CD4-positive, alpha-beta memory T cell (primary cell): ENCODE measurements at regions not wholly inside any gene's neighbourhood (a gene's known extent, or its start where the extent isn't known, plus 50 kb on each side); places are given as distances from the start of the nearest gene placed in this dataset.

Source experiments
- CTCF ChIA-PET: fragments of 350-600 bp; sonication (Branson Sonifier 250); formaldehyde crosslinking; loops from one replicate; lab custom pipeline; 2021; ENCODE audit warnings: inconsistent platforms; ENCODE audit not compliant: partially characterized antibody; lab: Charles Lee
- POLR2A ChIA-PET: fragments of 350-600 bp; sonication (Branson Sonifier 250); formaldehyde crosslinking; loops from one replicate; lab custom pipeline; 2021; ENCODE audit not compliant: partially characterized antibody; lab: Charles Lee
- DNase-seq, 5 donors: peaks; one replicate each; pipeline versions ENCODE4 v3.0.0 to v3.0.0-alpha.2; 2020 to 2022; ENCODE audit warnings: mixed read lengths in 1 of 5
- H3K27ac ChIP-seq: one replicate; pipeline ENCODE4 v1.7.0; 2013; ENCODE audit warnings: low read depth, low read length
- H3K27me3 ChIP-seq: 2 replicates; pipeline ENCODE4 v1.7.0; 2013; ENCODE audit warnings: mild to moderate bottlenecking, low read length, moderate library complexity; ENCODE audit not compliant: insufficient read depth
- H3K36me3 ChIP-seq: 2 replicates; pipeline ENCODE4 v1.7.0; 2013; ENCODE audit warnings: mild to moderate bottlenecking, low read length, moderate library complexity; ENCODE audit not compliant: insufficient read depth
- H3K4me1 ChIP-seq: 2 replicates; pipeline ENCODE4 v1.7.0; 2013; ENCODE audit warnings: mild to moderate bottlenecking, low read length, moderate library complexity; ENCODE audit not compliant: insufficient read depth
- H3K4me3 ChIP-seq, 2 donors: one replicate each; pipeline ENCODE4 v1.7.0; 2013; ENCODE audit warnings: low read length in 2 of 2, mild to moderate bottlenecking in 1 of 2
- H3K9me3 ChIP-seq, 2 donors: one replicate each; pipeline ENCODE4 v1.7.0; 2013; ENCODE audit warnings: low read length in 2 of 2, control low read depth in 1 of 2; ENCODE audit not compliant: control insufficient read depth in 1 of 2
- H3K27ac Mint-ChIP-seq, 7 donors: one replicate each; pipeline ENCODE4 v1.8.0; 2020 to 2021; ENCODE audit warnings: mixed read lengths in 7 of 7, mild to moderate bottlenecking in 6 of 7, inconsistent platforms in 3 of 7, moderate library complexity in 3 of 7
- H3K27me3 Mint-ChIP-seq, 2 donors: one replicate each; pipeline ENCODE4 v1.8.0; 2020 to 2021; ENCODE audit warnings: mixed read lengths in 2 of 2
- H3K36me3 Mint-ChIP-seq, 2 donors: one replicate each; pipeline ENCODE4 v1.8.0; 2020 to 2021; ENCODE audit warnings: mixed read lengths in 2 of 2, inconsistent platforms in 1 of 2, mild to moderate bottlenecking in 1 of 2
- H3K4me1 Mint-ChIP-seq, 4 donors: one replicate each; pipeline ENCODE4 v1.8.0; 2020 to 2021; ENCODE audit warnings: mixed read lengths in 4 of 4, mild to moderate bottlenecking in 1 of 4
- H3K4me3 Mint-ChIP-seq, 8 donors: one replicate each; pipeline ENCODE4 v1.8.0; 2020 to 2021; ENCODE audit warnings: mixed read lengths in 8 of 8, mild to moderate bottlenecking in 7 of 8, moderate library complexity in 6 of 8, inconsistent platforms in 3 of 8
- H3K9me3 Mint-ChIP-seq, 8 donors: one replicate each; pipeline ENCODE4 v1.8.0; 2020 to 2021; ENCODE audit warnings: mixed read lengths in 8 of 8, mild to moderate bottlenecking in 5 of 8, inconsistent platforms in 3 of 8, moderate library complexity in 1 of 8
- intact Hi-C: fragments of 100-400 bp; cut with micrococcal nuclease; formaldehyde crosslinking; loops from one replicate; pipeline ENCODE4 v1.15.1; 2023

GRCh38 chr11:20311444-20311843, 52.1 kb upstream of the HTATIP2 start:
- peaks cover 8 to 13% of the 10 kb centered on the region in 2 donors for H3K27me3 Mint-ChIP-seq
- intact Hi-C loops = no loop called here
- POLR2A ChIA-PET = no interaction called here
- no peak for DNase-seq
- H3K9me3 ChIP-seq = no peaks in the 10 kb centered on the region
- H3K4me1 ChIP-seq = no peaks in the 10 kb centered on the region
- no peaks in the 10 kb centered on the region for H3K36me3 ChIP-seq
- H3K27ac ChIP-seq = no peak overlapping the region
- no peaks in the 10 kb centered on the region for H3K36me3 Mint-ChIP-seq
- no peaks in the 10 kb centered on the region for H3K4me1 Mint-ChIP-seq
- CTCF ChIA-PET = no interaction called here
- H3K9me3 Mint-ChIP-seq = no peaks in the 10 kb centered on the region
- H3K27me3 ChIP-seq = peaks cover 3% of the 10 kb centered on the region
- no peak overlapping the region for H3K27ac Mint-ChIP-seq
- H3K4me3 Mint-ChIP-seq = no peak overlapping the region
- H3K4me3 ChIP-seq = no peak overlapping the region

- ChIA-PET POLR2A (no interaction called here), CTCF (no interaction called here)
- H3K4me1 ChIP-seq = no peaks in the 10 kb centered on the region
- no peaks in the 10 kb centered on the region for H3K36me3 ChIP-seq
- H3K27me3 ChIP-seq = peaks cover 3% of the 10 kb centered on the region
- H3K27ac Mint-ChIP-seq = no peak overlapping the region
- no peak overlapping the region for H3K4me3 ChIP-seq
- no peak overlapping the region for H3K27ac ChIP-seq
- intact Hi-C loops = no loop called here
- no peak overlapping the region for H3K4me3 Mint-ChIP-seq
- peaks cover 11 to 13% of the 10 kb centered on the region in 2 donors for H3K27me3 Mint-ChIP-seq
- no peaks in the 10 kb centered on the region for H3K9me3 Mint-ChIP-seq
- H3K9me3 ChIP-seq = no peaks in the 10 kb centered on the region
- no peaks in the 10 kb centered on the region for H3K4me1 Mint-ChIP-seq
- H3K36me3 Mint-ChIP-seq = no peaks in the 10 kb centered on the region
- no peak for DNase-seq
Observed at GRCh38 chr11:20310596-20311394, 52.7 kb upstream of the HTATIP2 start.

GRCh38 chr11:20310137-20310536, 53.4 kb upstream of the HTATIP2 start:
- Histone ChIP-seq H3K36me3 (no peaks in the 10 kb centered on the region), H3K4me3 (no peak overlapping the region), H3K4me1 (no peaks in the 10 kb centered on the region), H3K27me3 (peaks cover 3% of the 10 kb centered on the region), H3K27ac (no peak overlapping the region), H3K9me3 (no peaks in the 10 kb centered on the region)
- Mint-ChIP-seq H3K27me3 (peaks cover 12 to 14% of the 10 kb centered on the region in 2 donors), H3K36me3 (no peaks in the 10 kb centered on the region), H3K27ac (no peak overlapping the region), H3K9me3 (no peaks in the 10 kb centered on the region), H3K4me3 (no peak overlapping the region), H3K4me1 (no peaks in the 10 kb centered on the region)
- intact Hi-C loops = no loop called here
- POLR2A ChIA-PET = no interaction called here
- DNase-seq = no peak
- CTCF ChIA-PET = no interaction called here

GRCh38 chr11:20309231-20310025, 54.1 kb upstream of the HTATIP2 start:
- intact Hi-C loops = no loop called here
- no peak for DNase-seq
- ChIA-PET CTCF (no interaction called here), POLR2A (no interaction called here)
- Histone ChIP-seq H3K4me1 (no peaks in the 10 kb centered on the region), H3K9me3 (no peaks in the 10 kb centered on the region), H3K4me3 (no peak overlapping the region), H3K27me3 (peaks cover 3% of the 10 kb centered on the region), H3K27ac (no peak overlapping the region), H3K36me3 (no peaks in the 10 kb centered on the region)
- peaks cover 12 to 18% of the 10 kb centered on the region in 2 donors for H3K27me3 Mint-ChIP-seq
- H3K36me3 Mint-ChIP-seq = no peaks in the 10 kb centered on the region
- H3K4me3 Mint-ChIP-seq = no peak overlapping the region
- no peaks in the 10 kb centered on the region for H3K9me3 Mint-ChIP-seq
- no peaks in the 10 kb centered on the region for H3K4me1 Mint-ChIP-seq
- no peak overlapping the region for H3K27ac Mint-ChIP-seq

GRCh38 chr11:20308601-20309000, 54.9 kb upstream of the HTATIP2 start:
- CTCF ChIA-PET = interaction anchor here (1.7 kb wide), 1 partner anchor 9 kb away, joined by 3 read pairs; no protein-coding TSS in a partner anchor
- Histone ChIP-seq H3K9me3 (no peaks in the 10 kb centered on the region), H3K27me3 (peaks cover 3% of the 10 kb centered on the region), H3K4me3 (no peak overlapping the region), H3K4me1 (no peaks in the 10 kb centered on the region), H3K36me3 (no peaks in the 10 kb centered on the region), H3K27ac (no peak overlapping the region)
- Mint-ChIP-seq H3K9me3 (no peaks in the 10 kb centered on the region), H3K27me3 (peaks cover 14 to 22% of the 10 kb centered on the region in 2 donors), H3K27ac (no peak overlapping the region), H3K36me3 (no peaks in the 10 kb centered on the region), H3K4me3 (no peak overlapping the region), H3K4me1 (no peaks in the 10 kb centered on the region)
- intact Hi-C loops = no loop called here
- DNase-seq = no peak
- POLR2A ChIA-PET = no interaction called here

GRCh38 chr11:20303391-20303965, 60.0 kb upstream of the HTATIP2 start:
- H3K36me3 ChIP-seq = no peaks in the 10 kb centered on the region
- ChIA-PET CTCF (no interaction called here), POLR2A (no interaction called here)
- H3K4me3 ChIP-seq = no peak overlapping the region
- no peak overlapping the region for H3K27ac ChIP-seq
- no peaks in the 10 kb centered on the region for H3K36me3 Mint-ChIP-seq
- no peaks in the 10 kb centered on the region for H3K9me3 ChIP-seq
- no peaks in the 10 kb centered on the region for H3K4me1 Mint-ChIP-seq
- intact Hi-C loops = no loop called here
- H3K9me3 Mint-ChIP-seq = peaks cover 0 to 4% (median 2%) of the 10 kb centered on the region in 8 donors
- no peak overlapping the region for H3K27ac Mint-ChIP-seq
- peaks cover 2% of the 10 kb centered on the region for H3K27me3 ChIP-seq
- peaks cover 16 to 31% of the 10 kb centered on the region in 2 donors for H3K27me3 Mint-ChIP-seq
- H3K4me3 Mint-ChIP-seq = no peak overlapping the region
- DNase-seq = no peak
- H3K4me1 ChIP-seq = no peaks in the 10 kb centered on the region

GRCh38 chr11:20293992-20294391, 69.5 kb upstream of the HTATIP2 start:
- CTCF ChIA-PET = interaction anchor here (1.2 kb wide), 1 partner anchor 161 kb away, joined by 4 read pairs; no protein-coding TSS in a partner anchor
- POLR2A ChIA-PET = no interaction called here
- no peak overlapping the region for H3K4me3 ChIP-seq
- no peak for DNase-seq
- intact Hi-C loops = no loop called here
- H3K4me1 ChIP-seq = no peaks in the 10 kb centered on the region
- no peaks in the 10 kb centered on the region for H3K27me3 ChIP-seq
- no peaks in the 10 kb centered on the region for H3K36me3 ChIP-seq
- Mint-ChIP-seq H3K4me3 (no peak overlapping the region), H3K27ac (no peak overlapping the region), H3K9me3 (no peaks in the 10 kb centered on the region), H3K36me3 (no peaks in the 10 kb centered on the region), H3K4me1 (no peaks in the 10 kb centered on the region), H3K27me3 (peaks cover 4 to 7% of the 10 kb centered on the region in 2 donors)
- no peaks in the 10 kb centered on the region for H3K9me3 ChIP-seq
- H3K27ac ChIP-seq = no peak overlapping the region
